ENCODE measurements at regions not wholly inside any gene's neighbourhood (a gene's known extent, or its start where the extent isn't known, plus 50 kb on each side); places are given as distances from the start of the nearest gene placed in this dataset.

- TF ChIP-seq, protein P1, sequence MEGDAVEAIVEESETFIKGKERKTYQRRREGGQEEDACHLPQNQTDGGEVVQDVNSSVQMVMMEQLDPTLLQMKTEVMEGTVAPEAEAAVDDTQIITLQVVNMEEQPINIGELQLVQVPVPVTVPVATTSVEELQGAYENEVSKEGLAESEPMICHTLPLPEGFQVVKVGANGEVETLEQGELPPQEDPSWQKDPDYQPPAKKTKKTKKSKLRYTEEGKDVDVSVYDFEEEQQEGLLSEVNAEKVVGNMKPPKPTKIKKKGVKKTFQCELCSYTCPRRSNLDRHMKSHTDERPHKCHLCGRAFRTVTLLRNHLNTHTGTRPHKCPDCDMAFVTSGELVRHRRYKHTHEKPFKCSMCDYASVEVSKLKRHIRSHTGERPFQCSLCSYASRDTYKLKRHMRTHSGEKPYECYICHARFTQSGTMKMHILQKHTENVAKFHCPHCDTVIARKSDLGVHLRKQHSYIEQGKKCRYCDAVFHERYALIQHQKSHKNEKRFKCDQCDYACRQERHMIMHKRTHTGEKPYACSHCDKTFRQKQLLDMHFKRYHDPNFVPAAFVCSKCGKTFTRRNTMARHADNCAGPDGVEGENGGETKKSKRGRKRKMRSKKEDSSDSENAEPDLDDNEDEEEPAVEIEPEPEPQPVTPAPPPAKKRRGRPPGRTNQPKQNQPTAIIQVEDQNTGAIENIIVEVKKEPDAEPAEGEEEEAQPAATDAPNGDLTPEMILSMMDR (IDR thresholded peaks at IDR 0.05): no peak
- no peak for TF ChIP-seq POLR2A (IDR thresholded peaks at IDR 0.05)
- TF ChIP-seq EP300 (IDR thresholded peaks at IDR 0.05): no peak
- TF ChIP-seq POLR2AphosphoS5 (IDR thresholded peaks at IDR 0.05): no peak
Observed at GRCh38 chr2:220697011-220697410, 875.1 kb downstream of the EPHA4 start.
